ENCODE measurements at regions not wholly inside any gene's neighbourhood (a gene's known extent, or its start where the extent isn't known, plus 50 kb on each side); places are given as distances from the start of the nearest gene placed in this dataset.

- Histone ChIP-seq H3K4me3 (no peak overlapping the region), H3K27ac (no peak overlapping the region)
Observed at GRCh38 chr15:56783156-56783856, 50.0 kb upstream of the ZNF280D start.
